Pons (tissue), 1 donor: ENCODE measurements at regions not wholly inside any gene's neighbourhood (a gene's known extent, or its start where the extent isn't known, plus 50 kb on each side); places are given as distances from the start of the nearest gene placed in this dataset.

Source experiments
- DNase-seq: peaks from one replicate; pipeline ENCODE4 v3.0.0-alpha.2; 2016; ENCODE audit warnings: low spot score

- DNase-seq: no peak
Measured at GRCh38 chr14:58783792-58784511, 146.2 kb downstream of the DACT1 start.

- no peak for DNase-seq
Measured at GRCh38 chr14:58784931-58785330, 147.2 kb downstream of the DACT1 start.

- DNase-seq: no peak
Measured at GRCh38 chr14:58785701-58786100, 147.9 kb downstream of the DACT1 start.

GRCh38 chr14:58787592-58787991, 149.8 kb downstream of the DACT1 start:
- DNase-seq: no peak

DNA sequence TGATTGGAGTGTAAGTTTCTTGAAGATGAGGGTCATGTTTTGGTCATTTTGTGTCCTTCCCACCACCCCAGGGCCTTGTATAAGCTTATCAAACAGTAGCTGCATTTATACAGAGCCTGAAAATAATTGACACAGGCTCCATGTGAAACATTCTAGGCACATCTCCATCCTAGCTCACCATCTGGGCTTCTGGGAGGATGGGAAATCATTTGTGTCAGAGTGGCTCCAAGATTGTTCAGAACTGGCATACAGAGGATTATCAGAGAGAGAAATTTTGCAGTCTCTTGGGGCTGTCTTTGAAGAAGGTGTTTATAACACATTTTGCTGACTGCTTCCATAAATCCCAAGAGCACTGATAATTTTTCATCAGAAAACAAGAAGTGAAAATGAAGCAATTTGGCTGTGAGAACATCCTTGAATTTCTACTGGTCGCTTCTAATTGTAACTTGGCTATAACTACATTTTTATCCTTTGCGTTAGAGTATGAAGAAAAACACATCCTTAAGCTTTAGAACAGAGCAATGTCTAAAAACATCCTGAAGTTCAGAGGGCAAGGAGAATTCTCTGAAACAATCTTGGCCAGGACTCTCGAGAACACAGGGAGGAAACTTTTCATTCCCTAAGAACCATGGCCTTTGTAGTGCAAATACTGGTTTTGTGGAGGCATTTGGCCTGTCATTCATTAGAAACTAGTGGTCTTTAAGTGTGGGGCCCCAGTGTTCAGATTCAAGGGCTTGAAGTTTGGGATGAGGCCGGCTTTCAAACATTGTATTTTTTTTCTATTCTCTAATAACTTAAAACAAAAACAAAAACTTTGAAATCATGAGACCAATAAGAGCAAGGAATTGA, 151.1 kb downstream of the DACT1 start:
- DNase-seq: peak; percentile 58

DNA sequence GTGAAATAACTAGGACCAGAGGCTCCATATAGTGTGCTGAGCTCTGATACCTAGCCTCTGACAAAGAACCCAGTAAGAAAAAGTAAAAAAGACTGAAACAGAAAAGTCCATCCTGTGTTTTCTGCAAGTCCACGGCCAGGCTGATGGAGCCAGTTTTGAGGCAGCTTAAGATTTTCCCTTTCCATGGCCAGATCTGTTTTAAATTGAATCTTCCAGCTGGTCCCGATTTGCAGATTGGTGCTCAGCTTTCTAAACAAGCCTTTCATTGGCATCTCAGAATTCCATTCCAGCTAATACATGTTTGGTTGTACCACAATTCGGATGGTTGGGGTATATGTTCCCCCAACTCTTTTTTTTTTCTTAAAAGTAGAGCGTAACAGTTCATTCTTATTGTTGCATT, 152.0 kb downstream of the DACT1 start:
- DNase-seq: no peak

DNA sequence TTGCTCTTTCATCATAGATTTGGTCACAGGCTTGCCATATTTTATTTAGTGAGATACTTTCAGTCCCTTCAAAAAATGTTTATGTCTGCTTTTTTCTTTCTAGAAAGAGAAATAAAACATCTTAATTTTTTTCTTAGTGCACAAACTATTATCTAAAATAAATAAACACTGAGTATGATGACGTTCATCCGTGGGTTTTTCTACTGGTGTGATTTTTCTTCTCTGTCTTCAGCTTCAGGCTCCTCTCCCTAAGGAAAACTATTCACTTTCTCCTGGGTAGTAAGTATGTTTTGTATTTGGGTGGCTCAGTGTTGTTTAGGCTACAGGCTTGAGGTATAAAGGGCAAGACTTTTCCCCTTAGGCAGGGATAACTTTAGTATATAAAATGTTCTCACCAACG, 154.7 kb downstream of the DACT1 start:
- no peak for DNase-seq

- DNase-seq: no peak
Measured at GRCh38 chr14:58793131-58793740, 155.5 kb downstream of the DACT1 start.

GRCh38 chr14:58794993-58795762, 157.4 kb downstream of the DACT1 start:
- no peak for DNase-seq

DNA sequence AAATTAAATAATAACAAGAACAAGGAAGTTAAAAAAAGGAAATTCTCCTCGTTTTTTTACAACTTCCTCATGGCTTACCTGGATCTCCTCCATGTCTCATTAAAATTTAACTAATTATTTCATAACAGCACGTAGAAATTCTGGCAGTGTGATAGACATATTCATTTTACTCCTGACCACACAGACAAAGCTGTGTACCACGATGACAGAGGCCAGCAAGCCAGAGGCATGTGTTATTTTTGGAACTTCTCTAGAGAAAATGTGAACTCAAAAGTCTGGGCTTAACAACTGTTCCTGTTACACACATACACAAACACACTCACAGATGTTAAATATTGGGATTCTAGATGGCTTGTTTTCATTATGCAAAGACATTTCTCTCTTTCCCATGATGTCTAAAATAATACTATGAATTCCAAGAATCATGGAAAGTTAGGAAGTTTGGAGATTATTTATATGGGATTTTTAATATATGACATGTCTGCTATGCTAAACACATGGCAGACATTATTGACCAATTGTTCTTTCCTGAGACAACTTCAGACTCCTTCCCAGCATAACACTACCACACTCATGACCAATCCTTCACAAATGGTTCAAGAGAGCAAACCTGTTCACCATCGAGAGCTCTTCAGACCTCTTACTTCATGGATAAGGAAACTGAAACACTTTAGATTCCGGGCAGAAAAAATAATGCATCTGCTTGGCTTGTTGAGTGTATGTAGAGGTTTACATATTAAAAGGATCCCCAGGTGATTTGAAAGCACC, 158.7 kb downstream of the DACT1 start:
- no peak for DNase-seq

DNA sequence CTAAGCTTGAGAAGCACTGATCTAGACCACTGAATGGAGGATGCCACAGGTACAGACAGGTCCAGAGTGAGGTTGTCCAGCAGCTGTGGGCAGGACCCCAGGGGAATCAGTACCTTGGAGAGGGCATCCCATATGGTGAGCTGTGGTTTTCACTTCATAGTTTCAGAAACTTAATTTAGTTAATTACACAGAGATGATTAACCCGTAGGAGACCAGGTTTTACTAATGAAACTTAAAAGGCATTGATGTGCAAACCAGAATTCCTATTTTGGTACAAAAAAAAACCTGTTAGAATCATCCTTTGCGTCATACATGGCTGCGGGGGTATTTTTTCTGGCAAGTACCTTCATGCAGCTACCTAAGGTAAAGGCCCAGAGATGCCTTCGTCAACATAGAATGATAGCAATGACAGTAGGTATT, 159.3 kb downstream of the DACT1 start:
- DNase-seq: no peak

DNA sequence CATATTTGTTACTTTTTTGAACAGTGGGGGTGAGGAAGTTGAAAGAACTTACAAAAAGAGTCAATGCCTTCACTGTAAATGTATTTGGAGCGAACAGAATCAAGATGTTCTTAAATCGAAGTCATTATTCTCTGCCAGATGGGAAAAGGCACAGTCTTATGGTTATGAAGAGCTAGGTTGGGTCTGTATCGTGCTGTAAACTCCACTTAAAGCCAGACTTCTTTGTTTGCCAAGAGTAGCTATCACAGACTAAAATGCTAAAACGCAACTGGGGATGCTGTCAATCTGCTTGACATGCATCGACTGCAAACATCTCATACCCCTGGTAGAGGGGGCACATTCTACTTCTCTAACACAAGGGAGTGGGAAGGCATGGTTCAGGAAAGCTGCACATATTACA, 160.4 kb downstream of the DACT1 start:
- DNase-seq: no peak

- no peak for DNase-seq
Measured at GRCh38 chr14:58801086-58801485, 163.3 kb downstream of the DACT1 start.

- no peak for DNase-seq
Measured at GRCh38 chr14:58805057-58805456, 167.3 kb downstream of the DACT1 start.

DNA sequence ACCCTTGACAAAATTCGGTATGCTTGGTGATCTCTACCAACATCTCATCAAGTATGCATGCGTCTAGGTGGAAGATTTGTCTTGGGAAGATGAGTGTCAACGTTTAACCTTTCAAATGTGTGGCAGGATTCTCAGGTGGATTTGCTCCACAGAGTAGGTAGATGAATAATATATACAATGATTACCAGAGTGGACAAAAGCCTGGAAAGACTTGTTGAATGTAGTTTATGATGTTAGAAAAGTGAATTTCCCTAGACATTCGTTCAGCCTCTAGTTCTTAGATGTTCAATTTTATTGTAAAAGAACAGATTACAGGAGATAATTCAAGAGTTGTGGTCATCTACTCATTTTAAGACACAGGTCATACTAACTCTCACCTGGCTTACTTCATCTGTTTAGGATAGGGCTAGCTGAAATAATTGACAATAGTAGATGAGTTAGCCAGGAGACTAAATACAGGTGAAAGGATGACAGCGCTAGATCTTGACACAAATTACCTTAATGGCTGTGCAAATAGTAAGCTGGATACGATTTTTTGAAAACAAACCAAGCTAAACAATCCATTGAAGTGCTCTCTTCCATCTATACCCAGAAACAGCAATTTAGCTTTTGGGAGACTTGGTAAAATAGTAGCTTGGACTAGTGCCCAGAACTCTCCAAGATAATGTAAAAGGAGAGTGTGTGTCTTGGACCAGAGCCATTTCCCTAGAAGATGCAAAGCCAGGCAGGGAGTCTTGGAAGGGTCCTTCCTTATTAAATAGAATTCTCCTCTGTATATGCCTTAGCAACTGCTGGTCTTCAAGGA, 168.0 kb downstream of the DACT1 start:
- no peak for DNase-seq

- DNase-seq: no peak
Measured at GRCh38 chr14:58807191-58807590, 169.4 kb downstream of the DACT1 start.

DNA sequence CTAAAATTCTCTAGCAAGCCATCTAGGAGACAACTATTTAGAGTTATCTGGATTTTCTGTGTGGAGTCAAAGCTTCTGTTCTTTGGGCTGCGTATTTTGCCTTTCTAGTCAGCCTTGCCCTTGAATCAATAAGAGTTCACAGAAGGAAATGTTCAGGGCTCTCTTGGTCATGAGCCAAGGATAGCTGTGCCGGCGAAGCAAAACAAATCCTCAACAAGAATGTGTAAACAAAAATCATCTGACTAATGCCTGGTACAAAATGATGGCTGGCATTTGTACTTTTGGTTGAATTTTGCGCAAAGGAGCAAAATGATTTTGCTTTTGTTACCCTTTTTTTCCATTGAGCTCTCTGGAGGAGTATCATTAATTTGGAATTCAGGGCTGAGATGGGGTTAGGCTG, 171.1 kb downstream of the DACT1 start:
- DNase-seq: peak; percentile 66

- DNase-seq: no peak
Measured at GRCh38 chr14:58809520-58809919, 171.8 kb downstream of the DACT1 start.

DNA sequence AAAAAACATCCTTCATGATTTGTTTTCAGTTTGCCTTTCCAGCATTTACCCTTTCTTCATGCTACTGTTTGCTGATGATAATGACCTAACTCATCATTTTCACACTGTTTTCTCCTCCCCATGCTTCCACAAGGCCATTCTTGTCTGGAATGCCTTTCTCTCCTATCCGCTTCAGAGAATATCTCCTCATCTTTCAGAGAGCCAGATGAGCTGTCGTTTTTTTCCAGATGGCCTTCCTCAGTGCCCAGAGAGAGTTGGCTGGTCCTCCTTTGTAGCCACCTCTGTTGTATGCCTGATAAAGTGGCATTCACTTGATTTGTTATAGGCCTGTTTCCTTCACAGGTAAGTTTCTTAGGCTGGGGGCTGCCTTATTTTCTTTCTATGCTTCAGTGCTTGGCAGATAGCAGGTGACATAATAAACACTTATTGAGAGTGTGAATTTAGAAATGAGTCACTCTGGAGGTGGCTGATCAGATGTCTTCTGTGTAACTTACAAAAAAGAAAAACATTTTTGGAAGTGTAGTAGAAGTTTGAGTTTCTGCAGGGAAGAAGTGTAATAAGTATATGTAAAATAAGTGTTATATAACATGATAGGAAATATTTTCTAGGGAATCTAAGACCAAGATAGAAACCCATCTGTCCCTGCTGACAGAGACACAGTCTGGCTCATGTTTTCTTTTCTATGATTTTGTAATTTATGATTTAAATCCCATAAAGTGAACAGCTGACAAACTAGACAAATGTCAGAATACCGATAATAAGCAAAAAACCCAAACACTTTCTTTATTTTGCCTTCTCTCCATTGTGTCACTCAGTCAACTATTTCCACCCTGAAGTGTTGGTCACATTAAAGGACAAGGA, 174.5 kb downstream of the DACT1 start:
- DNase-seq: no peak

GRCh38 chr14:58813745-58814144, 176.0 kb downstream of the DACT1 start:
- DNase-seq: no peak
